GM12878 (cell line): ENCODE measurements at regions not wholly inside any gene's neighbourhood (a gene's known extent, or its start where the extent isn't known, plus 50 kb on each side); places are given as distances from the start of the nearest gene placed in this dataset.

Experiments used
- ATAC-seq: fragments of 200-7000 bp; cut with Tn5 transposase; 3 replicates; pipeline ENCODE4 v1.9.1; 2020; ENCODE audit warnings: mild to moderate bottlenecking, moderate library complexity
- BruUV-seq: library from RNA; stranded (reverse); fragments of 400-500 nt; replicated peaks from 2 replicates; lab custom pipeline; 2021; lab: Mats Ljungman, UMichigan
- CTCF ChIA-PET: fragments of 300-600 bp; sonication (Branson Sonifier 250); formaldehyde crosslinking; extraction: SDS; loops from one replicate; lab custom pipeline; 2021; ENCODE audit warnings: inconsistent platforms; lab: Yijun Ruan, JAX
- POLR2A ChIA-PET: fragments of 350-600 bp; formaldehyde crosslinking; extraction: SDS; loops from one replicate; lab custom pipeline; 2021; ENCODE audit warnings: inconsistent platforms; lab: Charles Lee
- RAD21 ChIA-PET: fragments of 300-600 bp; sonication (Branson Sonifier 250); formaldehyde crosslinking; loops from one replicate; lab custom pipeline; 2023; ENCODE audit warnings: antibody characterized with exemption; ENCODE audit not compliant: unreplicated experiment; lab: Charles Lee
- SMC1A ChIA-PET: fragments of 300-600 bp; sonication (Branson Sonifier 250); formaldehyde crosslinking; loops from one replicate; lab custom pipeline; 2023; ENCODE audit not compliant: unreplicated experiment, uncharacterized antibody; lab: Charles Lee
- DNase-seq: peaks from one replicate; pipeline ENCODE4 v3.0.0-alpha.2; 2011; ENCODE audit warnings: low read depth, low spot score
- FAIRE-seq: peaks from 3 replicates; lab custom pipeline; 2011; peaks lifted over from hg19 to GRCh38; lab: Jason Lieb, UNC
- H2AFZ ChIP-seq: 2 replicates; pipeline ENCODE4 v1.6.0; 2011; ENCODE audit warnings: low read depth, low read length, control low read depth; ENCODE audit not compliant: control insufficient read depth
- H3K27ac ChIP-seq: 2 replicates; pipeline ENCODE4 v1.5.1; 2011; ENCODE audit warnings: control low read depth; ENCODE audit not compliant: control insufficient read depth, insufficient read depth
- H3K27me3 ChIP-seq, 2 experiments: replicated peaks in 1 of 2; 2 replicates each; pipeline versions ENCODE4 v1.6.0 to v1.6.1; 2011; ENCODE audit warnings: low read length in 1 of 2; ENCODE audit not compliant: control insufficient read depth in 2 of 2, insufficient read depth in 2 of 2
- H3K36me3 ChIP-seq, 2 experiments: 2 replicates each; pipeline ENCODE4 v1.5.1; 2011; ENCODE audit warnings: low read length in 1 of 2; ENCODE audit not compliant: control insufficient read depth in 2 of 2, insufficient read depth in 2 of 2
- H3K4me1 ChIP-seq: 2 replicates; pipeline ENCODE4 v1.6.1; 2011; ENCODE audit warnings: mild to moderate bottlenecking, low read length, moderate library complexity, mixed read lengths; ENCODE audit not compliant: control insufficient read depth, insufficient read depth
- H3K4me2 ChIP-seq: 2 replicates; pipeline ENCODE4 v1.6.0; 2011; ENCODE audit warnings: control low read depth; ENCODE audit not compliant: control insufficient read depth, insufficient read depth
- H3K4me3 ChIP-seq: fragments of 200-600 bp; sonication (generic); 2 replicates; pipeline ENCODE4 v1.5.1; 2016
- H3K79me2 ChIP-seq: 2 replicates; pipeline ENCODE4 v1.6.0; 2011; ENCODE audit warnings: low read length; ENCODE audit not compliant: control insufficient read depth, insufficient read depth
- H3K9ac ChIP-seq: 2 replicates; pipeline ENCODE4 v1.8.0; 2011; ENCODE audit warnings: low read length, control low read depth, mixed read lengths; ENCODE audit not compliant: control insufficient read depth, insufficient read depth
- H3K9me3 ChIP-seq: replicated peaks from 3 replicates; pipeline ENCODE4 v1.5.1; 2011; ENCODE audit warnings: mild to moderate bottlenecking, low read length; ENCODE audit not compliant: control insufficient read depth, insufficient read depth
- H4K20me1 ChIP-seq: 2 replicates; pipeline ENCODE4 v1.6.0; 2011; ENCODE audit not compliant: control insufficient read depth, insufficient read depth
- CREB1 ChIP-seq: IDR thresholded peaks from 2 replicates; pipeline ENCODE4 v1.6.1; 2012; ENCODE audit warnings: low read depth, mild to moderate bottlenecking, inconsistent platforms
- FOS ChIP-seq: IDR thresholded peaks from 3 replicates; pipeline ENCODE4 v1.6.1; 2011; ENCODE audit warnings: borderline replicate concordance; ENCODE audit not compliant: insufficient read length; ENCODE audit errors: extremely low read depth
- IRF3 ChIP-seq: fragments of 450-650 bp; IDR thresholded peaks from 2 replicates; pipeline ENCODE4 v1.6.1; 2014; ENCODE audit warnings: mild to moderate bottlenecking
- IRF4 ChIP-seq: IDR thresholded peaks from 2 replicates; pipeline ENCODE4 v1.6.1; 2011; ENCODE audit warnings: low read depth, low read length
- MTA3 ChIP-seq: IDR thresholded peaks from 2 replicates; pipeline ENCODE4 v1.6.1; 2012; ENCODE audit warnings: low read length, inconsistent platforms, borderline replicate concordance
- MXI1 ChIP-seq: fragments of 150-350 bp; IDR thresholded peaks from 2 replicates; pipeline ENCODE4 v1.6.1; 2011; ENCODE audit warnings: low read depth, mild to moderate bottlenecking, inconsistent platforms, low read length, improper control_type of control experiment
- NR2C1 ChIP-seq: fragments of 450-650 bp; IDR thresholded peaks from 2 replicates; pipeline ENCODE4 v1.6.1; 2017; ENCODE audit warnings: antibody characterized with exemption, mild to moderate bottlenecking, moderate library complexity
- NR2C2 ChIP-seq: IDR thresholded peaks from 2 replicates; pipeline ENCODE4 v1.6.1; 2011; ENCODE audit warnings: borderline replicate concordance, low read depth; ENCODE audit not compliant: control insufficient read depth, insufficient read length
- RB1 ChIP-seq: fragments of 450-650 bp; formaldehyde crosslinking; IDR thresholded peaks from 2 replicates; pipeline ENCODE4 v1.6.1; 2017; ENCODE audit warnings: mild to moderate bottlenecking, borderline replicate concordance
- RELB ChIP-seq: fragments of 450-650 bp; IDR thresholded peaks from 2 replicates; pipeline ENCODE4 v1.6.1; 2017; ENCODE audit warnings: low read depth, mild to moderate bottlenecking, moderate library complexity
- SMC3 ChIP-seq: IDR thresholded peaks from 2 replicates; pipeline ENCODE4 v1.6.1; 2011; ENCODE audit warnings: low read length, improper control_type of control experiment, borderline replicate concordance
- ZNF217 ChIP-seq: fragments of 450-650 bp; IDR thresholded peaks from 2 replicates; pipeline ENCODE4 v1.6.1; 2017; ENCODE audit warnings: antibody characterized with exemption, mild to moderate bottlenecking
- ZNF274 ChIP-seq: IDR thresholded peaks from one replicate; pipeline ENCODE4 v1.8.0; 2011; ENCODE audit not compliant: insufficient read length, insufficient read depth
- WGBS: methylation state at CpG from one replicate; pipeline ENCODE4 v1.1.6; 2016; ENCODE audit warnings: low lambda C conversion rate; ENCODE audit not compliant: insufficient replicate concordance, insufficient coverage; ENCODE audit errors: missing lambda C conversion rate; 5-methylcytosine and 5-hydroxymethylcytosine counted together
- in situ Hi-C: fragments of 300-500 bp; cut with MboI; formaldehyde crosslinking; loops from 9 replicates; pipeline ENCODE4 v1.14.3; 2018; ENCODE audit warnings: mixed read lengths
- intact Hi-C: fragments of 100-400 bp; cut with micrococcal nuclease; formaldehyde crosslinking; loops from one replicate; pipeline ENCODE4 v1.14.2; 2022; ENCODE audit not compliant: unreplicated experiment
- TF ChIP-seq, protein P1 (sequence below): IDR thresholded peaks from 2 replicates; pipeline ENCODE4 v1.6.1; 2011; ENCODE audit warnings: low read depth, mild to moderate bottlenecking, low read length, moderate library complexity, borderline replicate concordance; ENCODE audit errors: extremely low read depth
- TF ChIP-seq, protein P2 (sequence below): fragments of 450-650 bp; IDR thresholded peaks from 2 replicates; pipeline ENCODE4 v1.6.1; 2017; ENCODE audit warnings: antibody characterized with exemption, mild to moderate bottlenecking, moderate library complexity

GRCh38 chr3:40657623-40658022 is 132.9 kb downstream of the ZNF621 start:
- intact Hi-C loops = no loop called here
- in situ Hi-C loops = no loop called here
- no peaks in the 10 kb centered on the region for H3K36me3 ChIP-seq
- RAD21 ChIA-PET = no interaction called here
- ATAC-seq = no peak
- no peaks in the 10 kb centered on the region for H4K20me1 ChIP-seq
- no peaks in the 10 kb centered on the region for H3K4me1 ChIP-seq
- SMC1A ChIA-PET = no interaction called here
- TF ChIP-seq IRF4 (no peak), FOS (no peak), MXI1 (no peak), CREB1 (no peak), SMC3 (no peak), ZNF274 (no peak), IRF3 (no peak), NR2C2 (no peak), RB1 (no peak), MTA3 (no peak), ZNF217 (no peak), RELB (no peak), NR2C1 (no peak)
- TF ChIP-seq, protein P1, sequence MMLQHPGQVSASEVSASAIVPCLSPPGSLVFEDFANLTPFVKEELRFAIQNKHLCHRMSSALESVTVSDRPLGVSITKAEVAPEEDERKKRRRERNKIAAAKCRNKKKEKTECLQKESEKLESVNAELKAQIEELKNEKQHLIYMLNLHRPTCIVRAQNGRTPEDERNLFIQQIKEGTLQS = no peak
- TF ChIP-seq, protein P2, sequence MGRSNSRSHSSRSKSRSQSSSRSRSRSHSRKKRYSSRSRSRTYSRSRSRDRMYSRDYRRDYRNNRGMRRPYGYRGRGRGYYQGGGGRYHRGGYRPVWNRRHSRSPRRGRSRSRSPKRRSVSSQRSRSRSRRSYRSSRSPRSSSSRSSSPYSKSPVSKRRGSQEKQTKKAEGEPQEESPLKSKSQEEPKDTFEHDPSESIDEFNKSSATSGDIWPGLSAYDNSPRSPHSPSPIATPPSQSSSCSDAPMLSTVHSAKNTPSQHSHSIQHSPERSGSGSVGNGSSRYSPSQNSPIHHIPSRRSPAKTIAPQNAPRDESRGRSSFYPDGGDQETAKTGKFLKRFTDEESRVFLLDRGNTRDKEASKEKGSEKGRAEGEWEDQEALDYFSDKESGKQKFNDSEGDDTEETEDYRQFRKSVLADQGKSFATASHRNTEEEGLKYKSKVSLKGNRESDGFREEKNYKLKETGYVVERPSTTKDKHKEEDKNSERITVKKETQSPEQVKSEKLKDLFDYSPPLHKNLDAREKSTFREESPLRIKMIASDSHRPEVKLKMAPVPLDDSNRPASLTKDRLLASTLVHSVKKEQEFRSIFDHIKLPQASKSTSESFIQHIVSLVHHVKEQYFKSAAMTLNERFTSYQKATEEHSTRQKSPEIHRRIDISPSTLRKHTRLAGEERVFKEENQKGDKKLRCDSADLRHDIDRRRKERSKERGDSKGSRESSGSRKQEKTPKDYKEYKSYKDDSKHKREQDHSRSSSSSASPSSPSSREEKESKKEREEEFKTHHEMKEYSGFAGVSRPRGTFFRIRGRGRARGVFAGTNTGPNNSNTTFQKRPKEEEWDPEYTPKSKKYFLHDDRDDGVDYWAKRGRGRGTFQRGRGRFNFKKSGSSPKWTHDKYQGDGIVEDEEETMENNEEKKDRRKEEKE = no peak
- no peak overlapping the region for H3K27ac ChIP-seq
- BruUV-seq = no TSS peak
- POLR2A ChIA-PET = no interaction called here
- FAIRE-seq = no peak
- 92% methylated on average over 3 of the region's 3 CpGs for WGBS
- CTCF ChIA-PET = interaction anchor here (0.7 kb wide), 1 partner anchor 641 kb away, joined by 3 read pairs; no protein-coding TSS in a partner anchor
- H3K4me3 ChIP-seq = no peak overlapping the region
- H3K9me3 ChIP-seq = no peaks in the 10 kb centered on the region
- DNase-seq = no peak
- H3K79me2 ChIP-seq = no peaks in the 10 kb centered on the region
- no peak overlapping the region for H3K4me2 ChIP-seq
- no peaks in the 10 kb centered on the region for H3K27me3 ChIP-seq
- no peak overlapping the region for H2AFZ ChIP-seq
- H3K9ac ChIP-seq = no peak overlapping the region
